Astrocyte of the spinal cord (primary cell): ENCODE measurements at regions not wholly inside any gene's neighbourhood (a gene's known extent, or its start where the extent isn't known, plus 50 kb on each side); places are given as distances from the start of the nearest gene placed in this dataset.

ENCODE experiments used
- DNase-seq: peaks from one replicate; pipeline ENCODE4 v3.0.0; 2011; ENCODE audit warnings: low read depth, low spot score
- H3K4me3 ChIP-seq: 2 replicates; pipeline ENCODE4 v1.5.1; 2011; ENCODE audit warnings: low read depth, mild to moderate bottlenecking, low read length, moderate library complexity
- in situ Hi-C: cut with HindIII; loops from 2 replicates; pipeline ENCODE4 v1.10.0; 2017; ENCODE audit warnings: low sequenced_read_pairs
- TF ChIP-seq, protein P1 (sequence below): IDR thresholded peaks from 2 replicates; pipeline ENCODE4 v1.5.1; 2012; ENCODE audit warnings: low read depth, mild to moderate bottlenecking, low read length, inconsistent platforms

DNA sequence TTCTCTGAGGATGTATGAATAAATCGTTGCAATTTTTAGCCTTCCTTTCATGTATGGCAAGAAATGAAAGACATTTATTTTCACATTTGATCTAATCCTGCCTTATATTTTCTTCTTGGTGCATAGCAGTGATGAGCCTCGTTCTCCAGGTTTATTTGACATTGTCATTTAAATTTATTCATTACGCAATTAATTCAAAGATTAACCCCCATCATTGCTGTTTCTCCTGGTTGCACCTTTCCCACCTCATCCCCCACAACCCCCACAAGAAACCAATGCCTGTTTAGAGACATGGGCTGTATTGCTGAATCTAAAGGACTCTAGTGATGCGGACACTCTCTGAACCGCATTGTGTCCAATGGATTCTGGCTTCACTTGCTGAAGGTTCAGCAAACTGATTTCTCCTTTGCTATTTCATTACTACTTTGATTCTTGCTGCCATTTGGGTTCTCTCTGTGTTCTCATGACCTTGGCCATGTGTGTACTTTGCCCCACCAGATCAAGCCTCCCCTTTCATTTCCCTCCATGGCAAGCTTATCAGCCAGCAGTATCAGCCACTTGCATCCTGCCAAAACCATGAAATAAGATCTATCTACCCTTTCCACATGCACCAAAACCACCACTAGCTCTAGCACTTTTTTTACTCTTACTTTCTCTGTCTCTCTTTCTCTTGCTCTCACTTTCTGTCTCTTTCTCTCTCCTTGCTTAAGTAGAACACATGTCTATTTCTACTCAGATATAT, 382.7 kb downstream of the GBE1 start:
- TF ChIP-seq, protein P1, sequence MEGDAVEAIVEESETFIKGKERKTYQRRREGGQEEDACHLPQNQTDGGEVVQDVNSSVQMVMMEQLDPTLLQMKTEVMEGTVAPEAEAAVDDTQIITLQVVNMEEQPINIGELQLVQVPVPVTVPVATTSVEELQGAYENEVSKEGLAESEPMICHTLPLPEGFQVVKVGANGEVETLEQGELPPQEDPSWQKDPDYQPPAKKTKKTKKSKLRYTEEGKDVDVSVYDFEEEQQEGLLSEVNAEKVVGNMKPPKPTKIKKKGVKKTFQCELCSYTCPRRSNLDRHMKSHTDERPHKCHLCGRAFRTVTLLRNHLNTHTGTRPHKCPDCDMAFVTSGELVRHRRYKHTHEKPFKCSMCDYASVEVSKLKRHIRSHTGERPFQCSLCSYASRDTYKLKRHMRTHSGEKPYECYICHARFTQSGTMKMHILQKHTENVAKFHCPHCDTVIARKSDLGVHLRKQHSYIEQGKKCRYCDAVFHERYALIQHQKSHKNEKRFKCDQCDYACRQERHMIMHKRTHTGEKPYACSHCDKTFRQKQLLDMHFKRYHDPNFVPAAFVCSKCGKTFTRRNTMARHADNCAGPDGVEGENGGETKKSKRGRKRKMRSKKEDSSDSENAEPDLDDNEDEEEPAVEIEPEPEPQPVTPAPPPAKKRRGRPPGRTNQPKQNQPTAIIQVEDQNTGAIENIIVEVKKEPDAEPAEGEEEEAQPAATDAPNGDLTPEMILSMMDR: no peak

DNA sequence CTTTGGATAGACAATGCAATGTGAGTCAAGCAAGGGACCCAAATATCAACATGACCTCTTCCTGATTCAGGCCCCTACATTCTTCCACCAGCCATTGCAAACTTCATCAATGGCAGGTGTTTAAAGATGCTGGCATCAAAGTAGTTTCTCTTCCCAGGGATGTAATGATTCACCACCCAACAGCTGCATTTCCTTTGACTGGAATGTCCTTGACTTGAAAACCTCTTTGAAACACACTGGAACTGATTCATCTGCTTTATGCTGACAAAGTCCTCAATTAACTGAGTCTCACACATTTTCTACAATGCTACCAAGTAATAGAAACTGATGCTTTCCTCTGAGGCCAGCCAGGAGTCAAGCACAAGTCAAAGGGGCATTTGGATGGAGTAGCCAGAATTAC, 385.5 kb downstream of the GBE1 start:
- H3K4me3 ChIP-seq: no peak overlapping the region
- TF ChIP-seq, protein P1: no peak
- in situ Hi-C loops: no loop called here
- no peak for DNase-seq

More for the DNA sequence above, 382.7 kb downstream of the GBE1 start:
- in situ Hi-C loops: no loop called here
- H3K4me3 ChIP-seq: no peak overlapping the region
- no peak for DNase-seq

DNA sequence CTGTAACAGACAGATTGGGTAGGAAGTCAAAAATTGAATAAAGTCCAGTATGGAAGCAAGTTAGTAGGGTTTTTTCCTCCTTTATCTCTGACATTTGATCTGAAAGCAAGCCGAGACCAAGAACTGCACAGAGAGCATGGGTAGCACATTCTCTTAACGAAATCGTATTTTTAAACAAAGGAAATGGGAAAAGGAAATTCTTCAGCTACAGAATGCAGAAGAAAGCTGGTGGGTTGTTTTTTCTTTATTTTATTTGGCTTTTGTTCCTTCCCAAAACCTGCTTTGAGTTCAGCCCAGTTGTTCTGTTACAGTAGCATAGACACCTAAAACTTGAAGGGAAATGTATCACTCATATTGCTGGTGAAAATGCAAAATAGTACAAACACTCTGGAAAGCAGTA, 397.0 kb downstream of the GBE1 start:
- DNase-seq: no peak
- no peak overlapping the region for H3K4me3 ChIP-seq
- TF ChIP-seq, protein P1: no peak
- in situ Hi-C loops: no loop called here

DNA sequence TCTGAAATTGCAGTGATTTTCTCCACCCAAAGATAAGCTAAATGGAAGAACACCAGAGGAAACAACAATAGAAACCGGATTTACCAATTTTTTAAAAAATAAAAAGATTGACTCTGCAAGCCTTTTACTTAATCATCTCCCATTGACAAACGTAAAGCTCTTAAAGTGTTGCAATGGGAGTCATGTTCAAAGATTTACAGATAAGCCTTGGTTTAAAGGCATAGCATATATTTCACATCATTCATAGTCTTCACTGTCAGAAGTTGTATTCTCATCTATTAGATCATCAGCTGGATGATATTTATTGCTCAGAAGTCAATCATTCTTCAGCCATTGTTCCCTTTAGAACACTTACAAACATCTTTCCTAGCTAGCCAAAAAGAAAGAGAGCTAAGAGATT, 397.6 kb downstream of the GBE1 start:
- TF ChIP-seq, protein P1: no peak
- DNase-seq: no peak
- in situ Hi-C loops: no loop called here
- H3K4me3 ChIP-seq: no peak overlapping the region

DNA sequence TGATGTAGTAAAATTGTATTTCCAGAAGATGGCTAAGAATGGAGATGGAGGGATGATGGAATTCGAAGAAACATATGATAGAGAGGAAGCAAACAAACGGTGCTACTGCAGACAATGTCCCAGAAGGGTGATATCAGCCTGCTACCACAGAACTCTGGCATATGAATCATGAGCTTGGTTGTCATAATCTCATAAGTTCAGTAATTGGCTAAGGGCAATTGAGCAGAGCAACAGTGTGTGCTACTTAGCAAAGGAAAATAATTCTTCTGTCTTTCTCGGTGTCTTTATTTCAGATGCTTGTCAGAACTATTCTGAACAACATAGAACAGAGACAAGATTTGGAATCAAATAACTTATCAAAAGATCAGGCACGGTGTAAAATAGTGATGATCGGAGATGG, 407.3 kb downstream of the GBE1 start:
- DNase-seq: no peak
- H3K4me3 ChIP-seq: no peak overlapping the region
- in situ Hi-C loops: no loop called here
- TF ChIP-seq, protein P1: no peak

DNA sequence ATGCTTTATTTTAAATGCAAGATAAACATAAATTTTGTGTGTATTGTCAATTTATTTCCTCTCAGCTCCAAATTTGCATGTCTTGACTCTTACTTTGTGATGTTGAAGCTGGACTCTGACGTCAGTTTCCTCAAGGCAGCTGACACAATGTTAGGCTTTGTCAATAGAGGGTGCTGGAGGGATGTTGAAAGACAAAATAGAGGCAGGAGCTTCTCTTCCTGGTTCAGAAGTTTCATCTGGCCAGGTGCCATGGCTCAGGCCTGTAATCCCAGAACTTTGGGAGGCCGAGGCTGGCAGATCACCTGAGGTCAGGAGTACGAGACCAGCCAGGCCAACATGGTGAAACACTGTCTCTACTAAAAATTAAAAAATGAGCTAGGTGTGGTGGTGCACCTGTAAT, 408.6 kb downstream of the GBE1 start:
- in situ Hi-C loops: no loop called here
- no peak overlapping the region for H3K4me3 ChIP-seq
- DNase-seq: peak; percentile 2
- TF ChIP-seq, protein P1: no peak
